GM12872 (cell line): ENCODE measurements at regions not wholly inside any gene's neighbourhood (a gene's known extent, or its start where the extent isn't known, plus 50 kb on each side); places are given as distances from the start of the nearest gene placed in this dataset.

Source experiments
- TF ChIP-seq, protein P1 (sequence below): IDR thresholded peaks from 3 replicates; pipeline ENCODE4 v1.5.1; 2011; ENCODE audit warnings: low read depth, mild to moderate bottlenecking, low read length, moderate library complexity; ENCODE audit not compliant: insufficient read depth

- TF ChIP-seq, protein P1, sequence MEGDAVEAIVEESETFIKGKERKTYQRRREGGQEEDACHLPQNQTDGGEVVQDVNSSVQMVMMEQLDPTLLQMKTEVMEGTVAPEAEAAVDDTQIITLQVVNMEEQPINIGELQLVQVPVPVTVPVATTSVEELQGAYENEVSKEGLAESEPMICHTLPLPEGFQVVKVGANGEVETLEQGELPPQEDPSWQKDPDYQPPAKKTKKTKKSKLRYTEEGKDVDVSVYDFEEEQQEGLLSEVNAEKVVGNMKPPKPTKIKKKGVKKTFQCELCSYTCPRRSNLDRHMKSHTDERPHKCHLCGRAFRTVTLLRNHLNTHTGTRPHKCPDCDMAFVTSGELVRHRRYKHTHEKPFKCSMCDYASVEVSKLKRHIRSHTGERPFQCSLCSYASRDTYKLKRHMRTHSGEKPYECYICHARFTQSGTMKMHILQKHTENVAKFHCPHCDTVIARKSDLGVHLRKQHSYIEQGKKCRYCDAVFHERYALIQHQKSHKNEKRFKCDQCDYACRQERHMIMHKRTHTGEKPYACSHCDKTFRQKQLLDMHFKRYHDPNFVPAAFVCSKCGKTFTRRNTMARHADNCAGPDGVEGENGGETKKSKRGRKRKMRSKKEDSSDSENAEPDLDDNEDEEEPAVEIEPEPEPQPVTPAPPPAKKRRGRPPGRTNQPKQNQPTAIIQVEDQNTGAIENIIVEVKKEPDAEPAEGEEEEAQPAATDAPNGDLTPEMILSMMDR = no peak
Observed at GRCh38 chr16:6363896-6364607, 968.6 kb upstream of the RBFOX1 start.

GRCh38 chr16:6363396-6363795 lies 969.2 kb upstream of the RBFOX1 start:
- TF ChIP-seq, protein P1 = no peak

- TF ChIP-seq, protein P1 = no peak
Observed at GRCh38 chr16:6362321-6362720, 970.3 kb upstream of the RBFOX1 start.

DNA sequence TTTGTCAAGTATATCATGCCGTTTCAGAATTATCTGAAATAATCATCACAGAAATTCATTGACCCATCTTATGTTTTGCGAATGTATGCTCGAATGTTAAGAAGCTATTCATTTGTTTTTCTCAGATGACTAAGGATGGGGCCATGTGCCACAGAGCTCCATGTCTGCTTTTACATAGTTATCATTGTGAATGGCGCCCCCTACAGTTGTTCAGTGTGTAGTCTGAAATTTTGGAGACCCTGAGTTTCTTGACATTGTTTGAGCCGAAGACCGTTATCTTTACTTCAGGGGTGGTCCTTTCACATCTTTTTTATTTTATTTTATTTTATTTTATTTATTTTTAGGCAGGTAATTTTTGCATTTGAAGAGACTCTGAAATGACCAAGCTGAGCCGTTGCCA lies 972.0 kb upstream of the RBFOX1 start:
- TF ChIP-seq, protein P1 = no peak

DNA sequence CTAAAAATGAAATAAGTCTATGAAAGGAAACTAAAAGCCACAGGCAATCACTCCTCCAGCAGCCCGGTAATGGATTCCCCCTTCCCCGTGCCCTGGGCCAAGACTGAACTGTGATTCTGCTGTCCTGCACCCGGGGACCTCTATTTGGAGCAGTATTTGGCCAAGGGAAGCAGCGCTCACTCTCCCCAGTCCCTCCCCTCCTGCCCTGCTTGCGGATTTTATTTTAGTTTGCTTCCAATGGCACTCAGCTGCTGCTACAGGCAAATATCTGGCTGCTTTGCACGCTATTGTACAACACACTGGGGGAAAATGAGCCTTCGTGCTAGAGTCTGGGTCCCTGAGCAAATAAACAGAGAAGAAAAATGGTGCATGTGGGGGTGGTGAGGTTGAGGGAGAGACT lies 975.7 kb upstream of the RBFOX1 start:
- TF ChIP-seq, protein P1 = no peak

GRCh38 chr16:6349725-6350124 lies 982.9 kb upstream of the RBFOX1 start:
- TF ChIP-seq, protein P1 = no peak

GRCh38 chr16:6345090-6345489 lies 987.6 kb upstream of the RBFOX1 start:
- TF ChIP-seq, protein P1 = no peak

GRCh38 chr16:6343157-6343556 lies 989.5 kb upstream of the RBFOX1 start:
- TF ChIP-seq, protein P1 = no peak
